ENCODE measurements at regions not wholly inside any gene's neighbourhood (a gene's known extent, or its start where the extent isn't known, plus 50 kb on each side); places are given as distances from the start of the nearest gene placed in this dataset.

GRCh38 chr3:106323586-106323985 is 454.8 kb upstream of the CBLB start:
- TF ChIP-seq, protein P1, sequence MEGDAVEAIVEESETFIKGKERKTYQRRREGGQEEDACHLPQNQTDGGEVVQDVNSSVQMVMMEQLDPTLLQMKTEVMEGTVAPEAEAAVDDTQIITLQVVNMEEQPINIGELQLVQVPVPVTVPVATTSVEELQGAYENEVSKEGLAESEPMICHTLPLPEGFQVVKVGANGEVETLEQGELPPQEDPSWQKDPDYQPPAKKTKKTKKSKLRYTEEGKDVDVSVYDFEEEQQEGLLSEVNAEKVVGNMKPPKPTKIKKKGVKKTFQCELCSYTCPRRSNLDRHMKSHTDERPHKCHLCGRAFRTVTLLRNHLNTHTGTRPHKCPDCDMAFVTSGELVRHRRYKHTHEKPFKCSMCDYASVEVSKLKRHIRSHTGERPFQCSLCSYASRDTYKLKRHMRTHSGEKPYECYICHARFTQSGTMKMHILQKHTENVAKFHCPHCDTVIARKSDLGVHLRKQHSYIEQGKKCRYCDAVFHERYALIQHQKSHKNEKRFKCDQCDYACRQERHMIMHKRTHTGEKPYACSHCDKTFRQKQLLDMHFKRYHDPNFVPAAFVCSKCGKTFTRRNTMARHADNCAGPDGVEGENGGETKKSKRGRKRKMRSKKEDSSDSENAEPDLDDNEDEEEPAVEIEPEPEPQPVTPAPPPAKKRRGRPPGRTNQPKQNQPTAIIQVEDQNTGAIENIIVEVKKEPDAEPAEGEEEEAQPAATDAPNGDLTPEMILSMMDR (IDR thresholded peaks at IDR 0.05), result no peak
- TF ChIP-seq POLR2A (IDR thresholded peaks at IDR 0.05), result no peak
